Adrenal gland (tissue), 5 donors: ENCODE measurements at regions not wholly inside any gene's neighbourhood (a gene's known extent, or its start where the extent isn't known, plus 50 kb on each side); places are given as distances from the start of the nearest gene placed in this dataset.
"Not testable (repeated sequence)": the region's sequence is repeated elsewhere in the genome, so short reads cannot be mapped to it uniquely, and the experiment has no call there.

Experiments used
- POLR2A ChIP-seq, 2 donors: fragments of 450-650 bp; IDR thresholded peaks; one replicate each; pipeline ENCODE4 v1.6.1; 2017; ENCODE audit warnings: antibody characterized with exemption in 2 of 2, mild to moderate bottlenecking in 2 of 2, moderate library complexity in 1 of 2
- TF ChIP-seq, protein P1 (sequence below), 6 experiments: fragments of 450-650 bp in 4 of 6; fragments of 200-600 bp in 2 of 6; sonication (generic) in 1 of 6; IDR thresholded peaks; 1 replicate in 5 of 6; 2 replicates in 1 of 6; pipeline versions ENCODE4 v1.5.1 to v1.8.0; 2016 to 2021; ENCODE audit warnings: antibody characterized with exemption in 6 of 6, mild to moderate bottlenecking in 2 of 6, moderate library complexity in 1 of 6
- donor health status: DM: no; HTN: no; CAD: no.

DNA sequence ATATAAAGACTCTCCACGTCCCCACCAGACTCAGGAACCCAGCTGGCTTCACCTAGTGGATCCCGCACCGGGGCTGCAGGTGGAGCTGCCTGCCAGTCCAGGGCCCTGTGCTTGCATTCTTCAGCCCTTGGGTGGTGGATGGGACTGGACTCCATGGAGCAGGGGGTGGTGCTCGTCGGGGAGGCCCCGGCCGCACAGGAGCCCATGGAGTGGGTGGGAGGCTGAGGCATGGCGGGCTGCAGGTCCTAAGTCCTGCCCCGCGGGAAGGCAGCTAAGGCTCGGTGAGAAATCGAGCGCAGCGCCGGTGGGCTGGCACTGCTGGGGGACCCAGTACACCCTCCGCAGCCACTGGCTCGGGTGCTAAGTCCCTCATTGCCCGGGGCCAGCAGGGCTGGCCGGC, 90.8 kb upstream of the EMCN start:
- TF ChIP-seq, protein P1, sequence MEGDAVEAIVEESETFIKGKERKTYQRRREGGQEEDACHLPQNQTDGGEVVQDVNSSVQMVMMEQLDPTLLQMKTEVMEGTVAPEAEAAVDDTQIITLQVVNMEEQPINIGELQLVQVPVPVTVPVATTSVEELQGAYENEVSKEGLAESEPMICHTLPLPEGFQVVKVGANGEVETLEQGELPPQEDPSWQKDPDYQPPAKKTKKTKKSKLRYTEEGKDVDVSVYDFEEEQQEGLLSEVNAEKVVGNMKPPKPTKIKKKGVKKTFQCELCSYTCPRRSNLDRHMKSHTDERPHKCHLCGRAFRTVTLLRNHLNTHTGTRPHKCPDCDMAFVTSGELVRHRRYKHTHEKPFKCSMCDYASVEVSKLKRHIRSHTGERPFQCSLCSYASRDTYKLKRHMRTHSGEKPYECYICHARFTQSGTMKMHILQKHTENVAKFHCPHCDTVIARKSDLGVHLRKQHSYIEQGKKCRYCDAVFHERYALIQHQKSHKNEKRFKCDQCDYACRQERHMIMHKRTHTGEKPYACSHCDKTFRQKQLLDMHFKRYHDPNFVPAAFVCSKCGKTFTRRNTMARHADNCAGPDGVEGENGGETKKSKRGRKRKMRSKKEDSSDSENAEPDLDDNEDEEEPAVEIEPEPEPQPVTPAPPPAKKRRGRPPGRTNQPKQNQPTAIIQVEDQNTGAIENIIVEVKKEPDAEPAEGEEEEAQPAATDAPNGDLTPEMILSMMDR (IDR thresholded peaks at IDR 0.05): not testable (repeated sequence)
- TF ChIP-seq POLR2A (IDR thresholded peaks at IDR 0.05): not testable (repeated sequence)
